ENCODE measurements at regions not wholly inside any gene's neighbourhood (a gene's known extent, or its start where the extent isn't known, plus 50 kb on each side); places are given as distances from the start of the nearest gene placed in this dataset.
A peak's percentile ranks its signal among the peaks of the same experiment; 100 is the strongest.

DNA sequence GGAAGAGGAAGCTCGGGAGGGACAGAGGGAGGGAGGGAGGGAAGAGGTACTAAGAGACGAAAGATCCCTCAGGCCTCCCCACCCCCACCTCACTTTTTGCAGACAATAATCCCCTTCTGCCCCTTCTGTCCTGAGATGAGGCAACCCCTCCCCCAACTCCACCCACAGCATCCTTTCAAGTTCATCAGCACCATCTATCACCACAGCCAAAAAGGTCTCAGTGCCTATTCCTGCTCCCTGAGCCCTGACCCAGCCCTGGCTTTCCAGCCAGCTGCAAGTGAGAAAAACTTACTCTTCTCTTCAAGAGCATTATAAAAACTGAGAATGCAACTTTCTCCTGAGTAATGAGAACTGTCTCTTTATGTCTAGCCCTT, 133.2 kb upstream of the LRFN2 start:
- no peak for DNase-seq (ENCODE audit: low spot score)

- peak; percentile 44 for DNase-seq (ENCODE audit: low spot score)
Observed at GRCh38 chr6:40719671-40720374, 132.7 kb upstream of the LRFN2 start.

DNA sequence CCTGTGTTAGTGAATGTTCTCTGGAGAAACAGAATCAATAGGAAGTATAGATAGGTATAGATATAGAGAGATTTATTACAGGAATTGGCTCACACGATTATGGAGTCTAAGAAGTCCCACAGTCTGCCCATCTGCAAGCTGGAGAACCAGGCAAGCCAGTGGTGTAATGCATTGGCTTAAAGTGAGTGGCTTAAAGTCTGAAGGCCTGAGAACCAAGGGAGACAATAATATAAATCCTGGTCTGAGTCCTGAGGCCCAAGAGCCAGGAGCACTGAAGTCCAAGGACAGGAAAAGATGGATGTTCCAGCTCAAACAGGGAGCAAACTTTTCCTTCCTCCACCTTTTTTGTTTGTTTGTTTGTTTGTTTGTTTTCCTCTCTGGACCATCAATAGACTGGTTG, 131.2 kb upstream of the LRFN2 start:
- DNase-seq (ENCODE audit: low spot score) = no peak

GRCh38 chr6:40717411-40718057, 130.4 kb upstream of the LRFN2 start:
- DNase-seq (ENCODE audit: low spot score) = peak; percentile 8

DNA sequence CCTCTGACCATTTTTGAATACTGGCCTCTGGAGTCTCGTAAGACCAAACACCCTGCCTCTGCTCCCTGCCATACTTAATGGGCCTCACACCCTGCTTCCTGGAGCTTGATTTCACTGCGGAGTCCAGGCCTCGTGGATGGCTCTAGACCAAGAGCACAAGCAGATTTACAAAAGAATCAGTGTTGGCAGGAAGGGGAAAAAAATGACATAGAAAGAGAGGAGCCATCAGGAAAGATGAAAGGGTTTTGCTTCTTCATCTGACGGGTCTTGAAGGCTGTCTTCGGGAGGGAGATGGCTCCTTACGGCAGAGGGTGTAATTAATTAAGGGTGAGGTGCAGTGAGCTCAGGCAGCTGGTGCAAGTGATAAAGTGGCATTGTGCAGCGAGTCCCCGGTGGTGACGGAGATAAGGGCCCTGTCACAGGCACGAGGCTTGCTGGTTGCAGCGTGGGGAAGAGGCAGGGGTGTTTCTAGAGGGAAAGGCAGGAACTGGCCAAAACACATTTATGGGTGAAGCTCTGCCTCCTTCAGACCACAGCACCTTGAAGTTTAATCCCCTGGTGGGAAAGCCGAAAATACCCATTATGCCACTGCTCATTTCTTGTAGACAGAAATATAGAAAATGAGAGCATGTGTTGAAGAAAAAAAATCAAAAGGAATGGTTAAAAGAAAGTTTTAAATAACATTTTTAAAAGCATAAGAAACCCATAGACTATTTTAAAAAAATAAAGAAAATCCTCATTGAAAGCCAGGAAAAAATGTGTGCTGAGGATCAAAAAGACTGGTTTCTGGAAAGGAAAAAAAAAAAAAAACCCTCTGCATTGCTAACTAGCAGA, 128.6 kb upstream of the LRFN2 start:
- no peak for DNase-seq (ENCODE audit: low spot score)

DNA sequence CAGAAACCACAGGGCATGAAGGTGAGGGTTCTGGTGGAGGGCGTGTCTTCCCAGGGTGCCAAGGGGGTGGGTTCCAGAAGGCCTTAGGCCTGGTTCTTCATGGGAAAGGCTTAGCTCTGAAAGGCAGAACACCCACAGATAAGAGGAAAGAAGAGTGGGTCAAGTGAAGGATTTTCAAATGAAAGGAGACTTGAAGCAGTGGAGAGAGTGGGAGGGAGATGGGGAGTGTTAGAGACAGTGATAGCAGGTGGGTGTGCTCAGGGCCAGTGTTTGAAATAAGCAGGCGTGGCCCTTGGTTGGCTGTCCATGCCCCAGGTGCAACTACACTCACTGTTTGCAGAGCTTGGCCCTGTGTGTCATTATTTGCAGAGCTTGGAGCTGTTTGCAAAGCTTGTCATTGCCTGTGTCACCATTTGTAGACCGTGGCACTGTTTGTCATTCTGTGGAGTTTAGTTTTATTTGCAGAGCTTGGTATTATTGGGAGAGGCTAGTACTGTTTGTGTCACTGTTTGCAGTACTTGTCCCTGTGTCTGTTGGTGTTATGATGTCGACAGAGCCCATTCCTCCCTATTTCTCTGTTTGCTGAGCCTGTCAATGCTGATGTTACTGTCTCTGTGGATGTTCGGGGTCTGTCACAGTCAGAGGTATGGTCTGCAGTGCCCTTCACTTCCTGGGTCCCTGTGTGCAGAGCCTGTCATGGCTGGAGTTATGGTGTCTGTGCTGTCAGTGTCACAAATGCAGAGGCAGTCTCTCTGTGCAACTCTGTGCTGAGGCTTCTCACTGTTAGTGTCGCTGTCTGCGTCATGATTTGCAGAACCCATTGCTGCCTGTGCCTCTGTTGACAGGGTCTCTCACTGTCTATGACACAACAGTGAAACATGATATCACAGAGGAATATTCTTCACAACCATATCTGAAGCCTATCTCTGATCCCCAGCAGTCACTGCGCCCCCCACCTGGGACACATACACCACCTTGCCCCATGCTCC, 127.7 kb upstream of the LRFN2 start:
- DNase-seq (ENCODE audit: low spot score) = no peak

- DNase-seq (ENCODE audit: low spot score) = no peak
Observed at GRCh38 chr6:40714143-40714542, 127.0 kb upstream of the LRFN2 start.

DNA sequence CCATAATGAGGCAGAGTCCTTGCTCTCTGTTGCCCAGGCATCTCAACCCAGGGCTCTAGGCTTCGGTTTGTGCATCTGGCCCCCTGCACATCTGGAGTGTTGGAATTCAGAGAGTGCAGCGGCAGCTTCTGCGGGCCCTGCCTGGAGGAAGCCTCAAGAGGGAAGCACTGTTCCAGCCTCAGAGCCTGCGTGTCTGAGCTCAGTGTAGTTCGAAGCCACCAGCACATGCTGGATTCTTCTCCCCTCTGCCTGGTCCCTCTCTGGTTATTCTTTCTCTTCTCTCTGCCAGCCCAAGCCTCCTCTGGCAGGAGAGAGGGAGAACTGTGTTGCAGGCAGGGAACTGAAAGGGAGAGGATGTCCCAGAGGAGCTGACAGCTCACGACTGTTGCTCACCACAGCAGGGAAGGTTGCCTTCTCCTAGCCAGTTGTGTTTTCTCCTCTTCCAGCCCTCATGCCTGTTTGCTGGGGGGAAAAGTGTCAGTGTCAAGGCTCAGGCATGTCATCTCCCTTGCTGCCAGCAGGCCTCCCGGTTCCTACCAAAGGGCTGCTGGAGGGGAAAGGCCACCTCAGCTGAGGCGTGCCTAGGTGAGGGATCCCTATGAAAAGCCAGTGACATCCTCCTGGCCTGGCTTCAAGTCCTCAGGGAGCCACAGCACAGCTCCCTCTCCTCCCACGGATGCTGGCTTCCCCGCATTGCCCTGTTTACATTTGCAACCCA, 126.0 kb upstream of the LRFN2 start:
- DNase-seq (ENCODE audit: low spot score) = no peak

GRCh38 chr6:40710626-40711330, 123.6 kb upstream of the LRFN2 start:
- DNase-seq (ENCODE audit: low spot score) = no peak

DNA sequence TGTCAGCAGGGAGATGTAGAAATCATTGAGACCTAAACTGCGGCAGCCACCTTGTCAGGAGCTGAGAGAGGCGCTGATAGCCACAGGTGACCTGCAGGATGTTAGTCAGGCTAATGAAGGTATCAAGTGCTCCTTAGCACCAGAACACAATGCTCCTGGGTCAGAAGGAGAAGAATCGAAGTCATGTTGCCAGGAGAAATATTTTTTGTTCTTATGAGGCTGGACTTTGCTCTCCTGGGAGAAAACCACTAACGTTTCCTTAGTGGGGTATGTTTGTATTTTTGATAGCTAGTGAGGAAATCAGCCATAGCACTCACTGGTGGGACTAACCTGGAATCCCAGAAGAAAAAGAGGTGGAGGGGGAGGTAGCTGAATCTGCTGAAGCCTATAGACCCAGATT, 120.9 kb upstream of the LRFN2 start:
- DNase-seq (ENCODE audit: low spot score) = no peak

- no peak for DNase-seq (ENCODE audit: low spot score)
Observed at GRCh38 chr6:40706178-40706577, 119.0 kb upstream of the LRFN2 start.

DNA sequence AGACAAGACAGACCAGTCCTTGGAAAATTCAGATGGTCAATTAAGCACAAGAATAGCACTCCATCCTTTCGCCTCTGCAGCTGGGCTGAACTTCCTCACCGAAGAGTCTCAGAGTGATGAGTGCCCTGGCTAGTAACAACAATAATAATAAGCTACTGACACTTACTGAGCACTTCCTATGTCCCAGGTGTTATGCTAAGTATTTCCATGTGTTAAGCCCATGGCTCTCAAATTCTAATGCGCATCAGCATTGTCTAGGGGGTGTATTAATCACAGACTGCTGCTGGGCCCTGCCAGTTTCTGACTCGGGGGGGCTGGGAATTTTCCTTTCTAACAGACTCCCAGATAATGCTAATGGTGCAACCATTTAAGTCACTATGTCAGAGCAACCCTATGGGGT, 118.2 kb upstream of the LRFN2 start:
- no peak for DNase-seq (ENCODE audit: low spot score)

- DNase-seq (ENCODE audit: low spot score) = no peak
Observed at GRCh38 chr6:40701352-40702007, 114.3 kb upstream of the LRFN2 start.

DNA sequence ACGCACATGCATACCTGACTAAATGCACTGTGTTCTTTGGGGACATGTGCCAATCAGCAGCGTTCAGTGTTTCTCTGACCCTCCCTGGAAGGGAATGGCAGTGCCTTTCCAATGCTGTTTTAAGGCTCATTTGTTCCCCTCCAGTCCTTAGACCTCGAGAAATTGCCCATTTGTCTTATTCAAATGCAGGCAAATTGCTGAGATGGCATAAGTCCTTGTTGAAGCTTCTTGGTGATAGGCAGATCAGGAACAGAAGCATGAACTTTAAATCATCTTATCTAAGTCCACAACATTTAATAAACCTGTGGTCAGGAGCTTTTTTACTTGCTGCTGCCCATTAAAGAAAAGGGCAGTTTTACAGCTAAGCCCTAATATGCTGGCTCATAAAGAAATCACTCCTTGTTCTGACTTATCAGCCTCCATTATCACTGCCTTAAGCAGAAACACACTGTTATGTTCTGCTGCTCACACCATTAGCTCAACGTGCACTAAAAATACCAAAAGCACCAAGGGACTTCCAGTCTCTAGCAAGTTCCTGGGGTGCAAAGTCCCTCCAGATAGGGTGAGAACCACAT, 112.9 kb upstream of the LRFN2 start:
- no peak for DNase-seq (ENCODE audit: low spot score)

- DNase-seq (ENCODE audit: low spot score) = no peak
Observed at GRCh38 chr6:40695750-40696415, 108.7 kb upstream of the LRFN2 start.

DNA sequence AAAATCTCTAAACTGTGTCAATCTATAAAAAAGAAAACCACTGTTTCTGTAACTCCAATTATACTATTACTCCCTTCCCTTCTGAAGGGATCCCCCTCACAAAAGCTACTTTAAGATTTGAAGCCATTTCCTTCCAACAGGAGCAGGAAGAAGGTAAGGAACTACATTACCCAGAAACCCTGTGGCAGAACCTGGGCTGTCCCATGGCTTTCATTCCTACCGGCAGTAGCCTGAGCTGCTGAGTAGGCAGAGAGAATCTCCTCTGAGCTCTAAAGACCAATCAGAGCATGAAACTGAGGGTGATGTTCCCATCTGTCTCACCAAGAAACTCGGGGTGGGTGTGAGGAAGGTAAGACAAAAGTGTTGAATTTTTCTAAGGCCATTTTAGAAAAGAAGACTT, 108.0 kb upstream of the LRFN2 start:
- DNase-seq (ENCODE audit: low spot score) = peak; percentile 13

GRCh38 chr6:40693768-40694167, 106.6 kb upstream of the LRFN2 start:
- peak; percentile 8 for DNase-seq (ENCODE audit: low spot score)

DNA sequence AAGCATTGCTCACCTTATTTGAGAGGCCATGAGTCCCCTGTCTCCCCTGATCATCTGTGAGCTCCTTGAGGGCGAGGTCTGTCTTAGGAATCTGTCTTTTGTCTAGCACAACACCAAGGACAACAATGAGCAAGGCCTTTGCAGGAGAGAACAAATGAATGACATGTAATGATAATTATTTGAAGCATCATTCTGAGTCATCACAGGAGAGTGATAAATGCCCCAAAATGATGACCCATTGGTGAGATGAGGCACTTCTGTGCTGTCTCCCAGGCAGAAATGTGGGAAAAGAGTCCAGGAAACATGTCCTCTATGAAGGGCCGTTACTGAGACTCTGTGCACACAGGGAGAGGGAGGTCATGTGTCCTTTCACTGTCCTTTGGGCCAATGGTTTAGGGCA, 105.2 kb upstream of the LRFN2 start:
- peak; percentile 68 for DNase-seq (ENCODE audit: low spot score)

- DNase-seq (ENCODE audit: low spot score) = no peak
Observed at GRCh38 chr6:40689185-40689584, 102.0 kb upstream of the LRFN2 start.
